ENCODE measurements at regions not wholly inside any gene's neighbourhood (a gene's known extent, or its start where the extent isn't known, plus 50 kb on each side); places are given as distances from the start of the nearest gene placed in this dataset.
"Not testable (repeated sequence)": the region's sequence is repeated elsewhere in the genome, so short reads cannot be mapped to it uniquely, and the experiment has no call there.

GRCh38 chr15:77877869-77878577 is 199.5 kb downstream of the TBC1D2B start:
- Histone ChIP-seq H3K9me3 (no peaks in the 10 kb centered on the region), H3K4me3 (ENCODE audit: low read depth in 1 of 2, low read length in 1 of 2) (no peak overlapping the region), H3K4me1 (ENCODE audit: control insufficient read depth in 1 of 2, insufficient read depth in 1 of 2, low read depth in 1 of 2, low read length in 1 of 2) (no peaks in the 10 kb centered on the region), H3K27me3 (no peaks in the 10 kb centered on the region), H3K36me3 (no peaks in the 10 kb centered on the region), H3K27ac (no peak overlapping the region)
- no peak for TF ChIP-seq CTCF (IDR thresholded peaks at IDR 0.05)

GRCh38 chr15:77876107-77876820 is 201.2 kb downstream of the TBC1D2B start:
- not testable (repeated sequence) for H3K27ac ChIP-seq; H3K36me3 ChIP-seq; H3K27me3 ChIP-seq; H3K9me3 ChIP-seq; H3K4me1 ChIP-seq (ENCODE audit: control insufficient read depth in 1 of 2, insufficient read depth in 1 of 2, low read depth in 1 of 2, low read length in 1 of 2); H3K4me3 ChIP-seq (ENCODE audit: low read depth in 1 of 2, low read length in 1 of 2)

GRCh38 chr15:77875066-77875721 is 202.3 kb downstream of the TBC1D2B start:
- not testable (repeated sequence) for H3K27me3 ChIP-seq, H3K36me3 ChIP-seq

GRCh38 chr15:77874063-77874462 is 203.4 kb downstream of the TBC1D2B start:
- no peaks in the 10 kb centered on the region for H3K27me3 ChIP-seq
- H3K4me3 ChIP-seq (ENCODE audit: low read depth in 1 of 2, low read length in 1 of 2) = no peak overlapping the region
- H3K36me3 ChIP-seq = no peaks in the 10 kb centered on the region
- TF ChIP-seq CTCF (IDR thresholded peaks at IDR 0.05) = no peak
- no peaks in the 10 kb centered on the region for H3K4me1 ChIP-seq (ENCODE audit: control insufficient read depth in 1 of 2, insufficient read depth in 1 of 2, low read depth in 1 of 2, low read length in 1 of 2)
- H3K27ac ChIP-seq = no peak overlapping the region
- no peaks in the 10 kb centered on the region for H3K9me3 ChIP-seq

More at GRCh38 chr15:77875066-77875721, 202.3 kb downstream of the TBC1D2B start:
- H3K9me3 ChIP-seq; H3K4me3 ChIP-seq (ENCODE audit: low read depth in 1 of 2, low read length in 1 of 2); H3K4me1 ChIP-seq (ENCODE audit: control insufficient read depth in 1 of 2, insufficient read depth in 1 of 2, low read depth in 1 of 2, low read length in 1 of 2); H3K27ac ChIP-seq: not testable (repeated sequence)

GRCh38 chr15:77872521-77873425 is 204.7 kb downstream of the TBC1D2B start:
- H3K4me1 ChIP-seq (ENCODE audit: control insufficient read depth in 1 of 2, insufficient read depth in 1 of 2, low read depth in 1 of 2, low read length in 1 of 2); H3K4me3 ChIP-seq (ENCODE audit: low read depth in 1 of 2, low read length in 1 of 2); H3K27me3 ChIP-seq; H3K36me3 ChIP-seq; H3K9me3 ChIP-seq; H3K27ac ChIP-seq: not testable (repeated sequence)

- H3K36me3 ChIP-seq = no peaks in the 10 kb centered on the region
- H3K4me3 ChIP-seq (ENCODE audit: low read depth in 1 of 2, low read length in 1 of 2) = no peak overlapping the region
- no peak overlapping the region for H3K27ac ChIP-seq
- no peaks in the 10 kb centered on the region for H3K9me3 ChIP-seq
- no peaks in the 10 kb centered on the region for H3K4me1 ChIP-seq (ENCODE audit: control insufficient read depth in 1 of 2, insufficient read depth in 1 of 2, low read depth in 1 of 2, low read length in 1 of 2)
- no peaks in the 10 kb centered on the region for H3K27me3 ChIP-seq
- TF ChIP-seq CTCF (IDR thresholded peaks at IDR 0.05) = no peak
Observed at GRCh38 chr15:77871852-77872371, 205.6 kb downstream of the TBC1D2B start.

Measured in neutrophil (primary cell).